HCT116 (cell line): ENCODE measurements at regions not wholly inside any gene's neighbourhood (a gene's known extent, or its start where the extent isn't known, plus 50 kb on each side); places are given as distances from the start of the nearest gene placed in this dataset.

Source experiments
- ATAC-seq: fragments of 200-7000 bp; cut with Tn5 transposase; 2 replicates; pipeline ENCODE4 v1.9.1; 2020; ENCODE audit warnings: mild to moderate bottlenecking, moderate library complexity
- BruUV-seq: library from RNA; stranded (reverse); fragments of 400-500 nt; replicated peaks from 2 replicates; lab custom pipeline; 2021; lab: Mats Ljungman, UMichigan
- CTCF ChIA-PET: fragments of 300-600 bp; sonication (Branson Sonifier 250); formaldehyde crosslinking; loops from one replicate; lab custom pipeline; 2021; ENCODE audit warnings: antibody characterized with exemption; lab: Charles Lee
- POLR2A ChIA-PET: fragments of 300-600, 350-600 bp; sonication (Branson Sonifier 250); formaldehyde crosslinking; loops from one replicate; lab custom pipeline; 2021; ENCODE audit warnings: antibody characterized with exemption; lab: Charles Lee
- RAD21 ChIA-PET, 2 experiments: fragments of 300-600 bp; sonication (Branson Sonifier 250); formaldehyde crosslinking; loops; one replicate each; lab custom pipeline; 2023; ENCODE audit warnings: low total read pairs in 2 of 2; ENCODE audit not compliant: uncharacterized antibody in 2 of 2, unreplicated experiment in 2 of 2, low non-redundant PET in 1 of 2; lab: Charles Lee
- DNase-seq: peaks from one replicate; pipeline ENCODE4 v3.0.0-alpha.2; 2010; ENCODE audit warnings: low read depth, low spot score
- H2AFZ ChIP-seq: fragments of 200-600 bp; shearing (Covaris generic), sonication (generic); 2 replicates; pipeline ENCODE4 v1.6.1; 2017; ENCODE audit warnings: low read depth, mixed run types, mixed read lengths, antibody characterized with exemption, low read length; ENCODE audit not compliant: poor library complexity, severe bottlenecking
- H3K27ac ChIP-seq: 2 replicates; pipeline ENCODE4 v1.5.1; 2012; ENCODE audit warnings: low read depth, low read length
- H3K27me3 ChIP-seq: fragments of 200-600 bp; sonication (generic); 2 replicates; pipeline ENCODE4 v1.6.1; 2016; ENCODE audit warnings: mixed run types, low read length, mixed read lengths; ENCODE audit not compliant: insufficient read depth
- H3K36me3 ChIP-seq, 2 experiments: fragments of 200-500 bp in 1 of 2; fragments of 200-600 bp in 1 of 2; sonication (Bioruptor generic) in 1 of 2; sonication (generic) in 1 of 2; 2 replicates each; pipeline versions ENCODE4 v1.5.1 to v1.6.1; 2014 to 2016; ENCODE audit warnings: low read length in 2 of 2, inconsistent platforms in 1 of 2, mixed read lengths in 1 of 2, mixed run types in 1 of 2; ENCODE audit not compliant: insufficient read depth in 2 of 2, control insufficient read depth in 1 of 2
- H3K4me1 ChIP-seq, 2 experiments: fragments of 200-600 bp in 1 of 2; sonication (generic) in 1 of 2; 2 replicates each; pipeline versions ENCODE4 v1.5.1 to v1.6.1; 2012 to 2017; ENCODE audit warnings: low read length in 2 of 2, inconsistent platforms in 1 of 2, mild to moderate bottlenecking in 1 of 2, mixed read lengths in 1 of 2, mixed run types in 1 of 2, moderate library complexity in 1 of 2; ENCODE audit not compliant: insufficient read depth in 2 of 2, control insufficient read depth in 1 of 2
- H3K4me2 ChIP-seq: fragments of 200-600 bp; sonication (generic); 2 replicates; pipeline ENCODE4 v1.6.1; 2017; ENCODE audit warnings: mixed run types, low read length, mixed read lengths
- H3K4me3 ChIP-seq, 2 experiments: fragments of 200-600 bp in 1 of 2; sonication (generic) in 1 of 2; replicated peaks in 1 of 2; 2 replicates each; pipeline ENCODE4 v1.5.1; 2011 to 2016; ENCODE audit warnings: low read length in 2 of 2, control low read depth in 1 of 2, low read depth in 1 of 2, mild to moderate bottlenecking in 1 of 2, mixed read lengths in 1 of 2, mixed run types in 1 of 2
- H3K79me2 ChIP-seq: fragments of 200-600 bp; sonication (generic); 2 replicates; pipeline ENCODE4 v1.6.1; 2017; ENCODE audit warnings: mild to moderate bottlenecking, mixed run types, low read length, moderate library complexity, mixed read lengths; ENCODE audit not compliant: insufficient read depth
- H3K9ac ChIP-seq: fragments of 200-600 bp; sonication (generic); 2 replicates; pipeline ENCODE4 v1.6.1; 2016; ENCODE audit warnings: low read length, mixed read lengths
- H3K9me2 ChIP-seq: fragments of 200-600 bp; sonication (generic), shearing (Covaris generic); 2 replicates; pipeline ENCODE4 v1.6.1; 2017; ENCODE audit warnings: mixed run types, mild to moderate bottlenecking, moderate library complexity; ENCODE audit not compliant: insufficient read depth
- H3K9me3 ChIP-seq, 2 experiments: fragments of 200-500 bp in 1 of 2; fragments of 200-600 bp in 1 of 2; sonication (Bioruptor generic) in 1 of 2; sonication (generic) in 1 of 2; 2 replicates each; pipeline ENCODE4 v1.6.1; 2014 to 2017; ENCODE audit warnings: low read length in 2 of 2, mixed read lengths in 2 of 2, inconsistent platforms in 1 of 2, low read depth in 1 of 2, mild to moderate bottlenecking in 1 of 2, mixed run types in 1 of 2, moderate library complexity in 1 of 2; ENCODE audit not compliant: control insufficient read depth in 1 of 2, insufficient read depth in 1 of 2
- H4K20me1 ChIP-seq: fragments of 200-600 bp; sonication (generic), shearing (Covaris generic); 2 replicates; pipeline ENCODE4 v1.6.1; 2017; ENCODE audit warnings: mixed run types, mild to moderate bottlenecking, moderate library complexity; ENCODE audit not compliant: insufficient read depth
- ATF3 ChIP-seq: IDR thresholded peaks from 2 replicates; pipeline ENCODE4 v1.6.1; 2012
- ELF1 ChIP-seq: IDR thresholded peaks from 2 replicates; pipeline ENCODE4 v1.6.1; 2012; ENCODE audit warnings: low read depth, borderline replicate concordance
- EZH2phosphoT487 ChIP-seq: fragments of 200-600 bp; IDR thresholded peaks from 2 replicates; pipeline ENCODE4 v1.6.1; 2018; ENCODE audit warnings: antibody characterized with exemption, borderline replicate concordance
- FOSL1 ChIP-seq: IDR thresholded peaks from 2 replicates; pipeline ENCODE4 v1.6.1; 2012; ENCODE audit warnings: low read depth
- JUND ChIP-seq: IDR thresholded peaks from 2 replicates; pipeline ENCODE4 v1.6.1; 2012
- POLR2AphosphoS5 ChIP-seq: IDR thresholded peaks from 2 replicates; pipeline ENCODE4 v1.6.1; 2011; ENCODE audit warnings: mild to moderate bottlenecking, low read depth, low read length, moderate library complexity
- RAD21 ChIP-seq: IDR thresholded peaks from 2 replicates; pipeline ENCODE4 v1.6.1; 2012; ENCODE audit warnings: low read depth, mild to moderate bottlenecking
- SIN3A ChIP-seq: IDR thresholded peaks from 2 replicates; pipeline ENCODE4 v1.6.1; 2012; ENCODE audit warnings: low read depth
- SRF ChIP-seq: IDR thresholded peaks from 2 replicates; pipeline ENCODE4 v1.6.1; 2012; ENCODE audit warnings: low read depth
- ZBTB33 ChIP-seq: IDR thresholded peaks from 2 replicates; pipeline ENCODE4 v1.6.1; 2011; ENCODE audit warnings: mild to moderate bottlenecking, low read length, moderate library complexity; ENCODE audit not compliant: insufficient replicate concordance; ENCODE audit errors: extremely low read depth
- intact Hi-C: fragments of 100-400 bp; cut with micrococcal nuclease; formaldehyde crosslinking; loops from 2 replicates; pipeline ENCODE4 v1.10.0; 2022
- TF ChIP-seq, protein P1 (sequence below): IDR thresholded peaks from 2 replicates; pipeline ENCODE4 v1.6.1; 2012; ENCODE audit warnings: low read depth

GRCh38 chr4:123113155-123113554, 190.8 kb upstream of the NUDT6 start:
- TF ChIP-seq ELF1 (no peak), SIN3A (no peak), ATF3 (no peak), RAD21 (no peak), SRF (no peak), POLR2AphosphoS5 (no peak), ZBTB33 (no peak), FOSL1 (no peak), EZH2phosphoT487 (no peak), JUND (no peak)
- TF ChIP-seq, protein P1, sequence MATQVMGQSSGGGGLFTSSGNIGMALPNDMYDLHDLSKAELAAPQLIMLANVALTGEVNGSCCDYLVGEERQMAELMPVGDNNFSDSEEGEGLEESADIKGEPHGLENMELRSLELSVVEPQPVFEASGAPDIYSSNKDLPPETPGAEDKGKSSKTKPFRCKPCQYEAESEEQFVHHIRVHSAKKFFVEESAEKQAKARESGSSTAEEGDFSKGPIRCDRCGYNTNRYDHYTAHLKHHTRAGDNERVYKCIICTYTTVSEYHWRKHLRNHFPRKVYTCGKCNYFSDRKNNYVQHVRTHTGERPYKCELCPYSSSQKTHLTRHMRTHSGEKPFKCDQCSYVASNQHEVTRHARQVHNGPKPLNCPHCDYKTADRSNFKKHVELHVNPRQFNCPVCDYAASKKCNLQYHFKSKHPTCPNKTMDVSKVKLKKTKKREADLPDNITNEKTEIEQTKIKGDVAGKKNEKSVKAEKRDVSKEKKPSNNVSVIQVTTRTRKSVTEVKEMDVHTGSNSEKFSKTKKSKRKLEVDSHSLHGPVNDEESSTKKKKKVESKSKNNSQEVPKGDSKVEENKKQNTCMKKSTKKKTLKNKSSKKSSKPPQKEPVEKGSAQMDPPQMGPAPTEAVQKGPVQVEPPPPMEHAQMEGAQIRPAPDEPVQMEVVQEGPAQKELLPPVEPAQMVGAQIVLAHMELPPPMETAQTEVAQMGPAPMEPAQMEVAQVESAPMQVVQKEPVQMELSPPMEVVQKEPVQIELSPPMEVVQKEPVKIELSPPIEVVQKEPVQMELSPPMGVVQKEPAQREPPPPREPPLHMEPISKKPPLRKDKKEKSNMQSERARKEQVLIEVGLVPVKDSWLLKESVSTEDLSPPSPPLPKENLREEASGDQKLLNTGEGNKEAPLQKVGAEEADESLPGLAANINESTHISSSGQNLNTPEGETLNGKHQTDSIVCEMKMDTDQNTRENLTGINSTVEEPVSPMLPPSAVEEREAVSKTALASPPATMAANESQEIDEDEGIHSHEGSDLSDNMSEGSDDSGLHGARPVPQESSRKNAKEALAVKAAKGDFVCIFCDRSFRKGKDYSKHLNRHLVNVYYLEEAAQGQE, result no peak
- Histone ChIP-seq H4K20me1 (no peaks in the 10 kb centered on the region), H3K27me3 (no peaks in the 10 kb centered on the region), H3K9me3 (no peaks in the 10 kb centered on the region), H3K27ac (no peak overlapping the region), H3K36me3 (no peaks in the 10 kb centered on the region), H3K9ac (no peak overlapping the region), H3K4me1 (no peaks in the 10 kb centered on the region), H3K4me2 (no peak overlapping the region), H2AFZ (no peak overlapping the region), H3K79me2 (no peaks in the 10 kb centered on the region), H3K4me3 (no peak overlapping the region), H3K9me2 (no peaks in the 10 kb centered on the region)
- ChIA-PET POLR2A (interaction anchor here (0.6 kb wide), 1 partner anchor 305 kb away, joined by 3 read pairs; no protein-coding TSS in a partner anchor), RAD21 (no interaction called here), CTCF (no interaction called here)
- BruUV-seq, result no TSS peak
- intact Hi-C loops, result no loop called here
- DNase-seq (no peak), ATAC-seq (no peak)
